ENCODE measurements at regions not wholly inside any gene's neighbourhood (a gene's known extent, or its start where the extent isn't known, plus 50 kb on each side); places are given as distances from the start of the nearest gene placed in this dataset.

- TF ChIP-seq SP1 (IDR thresholded peaks at IDR 0.05; ENCODE audit: low read depth) (no peak), POLR2A (IDR thresholded peaks at IDR 0.05; ENCODE audit: borderline replicate concordance, extremely low read depth, insufficient read depth, insufficient read length) (no peak), RAD21 (IDR thresholded peaks at IDR 0.05; ENCODE audit: low read depth) (no peak), CTCF (IDR thresholded peaks at IDR 0.05 in 2 of 3, conservative IDR thresholded peaks at IDR 0.05 in 1 of 3; ENCODE audit: borderline replicate concordance in 1 of 3, insufficient read depth in 1 of 3, low read depth in 2 of 3, low read length in 2 of 3) (no peak), ZNF274 (IDR thresholded peaks at IDR 0.05; ENCODE audit: low read depth, low read length) (no peak), CEBPB (IDR thresholded peaks at IDR 0.05; ENCODE audit: low read depth) (no peak)
Observed at GRCh38 chr4:189131118-189131517, 809.6 kb upstream of the FRG1 start.
